Sigmoid colon (tissue), 4 donors: ENCODE measurements at regions not wholly inside any gene's neighbourhood (a gene's known extent, or its start where the extent isn't known, plus 50 kb on each side); places are given as distances from the start of the nearest gene placed in this dataset.

Experiments
- CTCF ChIP-seq, 4 experiments: fragments of 450-650 bp in 3 of 4; fragments of 200-600 bp in 1 of 4; IDR thresholded peaks; one replicate each; pipeline ENCODE4 v1.5.1; 2016 to 2019; ENCODE audit warnings: antibody characterized with exemption in 4 of 4, mild to moderate bottlenecking in 3 of 4, moderate library complexity in 2 of 4
- EP300 ChIP-seq, 4 donors: sonication (generic); formaldehyde crosslinking; IDR thresholded peaks; one replicate each; pipeline ENCODE4 v1.6.1; 2017; ENCODE audit warnings: antibody characterized with exemption in 4 of 4
- POLR2A ChIP-seq, 2 donors: fragments of 450-650 bp; IDR thresholded peaks; one replicate each; pipeline ENCODE4 v1.6.1; 2016; ENCODE audit warnings: antibody characterized with exemption in 2 of 2, mild to moderate bottlenecking in 2 of 2, moderate library complexity in 2 of 2
- POLR2AphosphoS5 ChIP-seq, 4 donors: sonication (generic); formaldehyde crosslinking; IDR thresholded peaks; one replicate each; pipeline ENCODE4 v1.6.1; 2017; ENCODE audit warnings: antibody characterized with exemption in 4 of 4

- TF ChIP-seq CTCF (IDR thresholded peaks at IDR 0.05) (no peak), POLR2A (IDR thresholded peaks at IDR 0.05) (no peak), EP300 (IDR thresholded peaks at IDR 0.05) (no peak), POLR2AphosphoS5 (IDR thresholded peaks at IDR 0.05) (no peak)
These were observed 154.2 kb downstream of the RDH14 start for GRCh38 chr2:18406219-18406618.
